ENCODE measurements at regions not wholly inside any gene's neighbourhood (a gene's known extent, or its start where the extent isn't known, plus 50 kb on each side); places are given as distances from the start of the nearest gene placed in this dataset.

DNA sequence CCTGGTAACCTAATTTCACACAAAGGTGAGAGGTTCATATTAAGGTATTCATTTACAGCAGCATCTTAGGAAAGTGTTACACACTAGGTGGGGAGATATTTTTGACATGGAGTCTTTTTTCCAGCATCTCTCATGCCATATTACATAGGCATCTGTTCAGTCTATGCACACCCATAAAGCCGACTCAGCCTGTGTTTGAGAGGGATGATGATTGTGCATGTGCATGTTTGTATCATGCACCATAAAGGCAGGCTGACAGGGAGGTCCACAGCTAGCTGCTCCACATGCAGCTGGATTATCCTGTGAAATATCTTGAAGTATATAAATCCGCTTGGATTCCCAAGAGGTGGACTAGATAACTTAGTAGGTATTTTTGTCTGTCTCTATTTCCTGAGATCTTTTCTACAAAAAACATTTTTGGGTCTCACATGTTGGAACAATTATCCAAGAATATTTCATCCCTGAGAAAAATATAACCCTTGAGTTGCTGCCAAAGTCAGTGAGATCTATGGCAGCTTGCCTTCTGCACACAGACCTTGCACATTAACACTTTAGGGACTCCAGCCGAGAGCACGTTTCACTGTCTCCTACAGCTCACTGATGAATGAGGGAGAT lies 288.4 kb upstream of the DPH6 start (continued):
- no peak for TF ChIP-seq ETS2 (tag; IDR thresholded peaks at IDR 0.05; ENCODE audit: borderline replicate concordance, poor library complexity, severe bottlenecking)

GRCh38 chr15:35834866-35835265 lies 288.9 kb upstream of the DPH6 start:
- Histone ChIP-seq H3K4me1 (replicated peaks in 1 of 2; ENCODE audit: control insufficient read depth in 2 of 2, insufficient read depth in 2 of 2, low read length in 2 of 2) (no peaks in the 10 kb centered on the region), H3K27me3 (ENCODE audit: control insufficient read depth in 2 of 2, insufficient read depth in 2 of 2, low read length in 2 of 2) (no peaks in the 10 kb centered on the region; a peak in 1 of 5 replicates), H3K27ac (ENCODE audit: extremely low read depth, low read depth, low read length) (no peak overlapping the region), H3K9ac (ENCODE audit: insufficient read depth in 1 of 2, low read depth in 2 of 2, low read length in 2 of 2) (no peak overlapping the region), H4K20me1 (replicated peaks; ENCODE audit: control insufficient read depth, insufficient read depth, low read length) (no peaks in the 10 kb centered on the region), H2AFZ (ENCODE audit: low read depth, low read length) (no peak overlapping the region), H3K36me3 (ENCODE audit: control insufficient read depth, insufficient read depth, low read length) (no peaks in the 10 kb centered on the region), H3K9me1 (ENCODE audit: control insufficient read depth, insufficient read depth, low read length) (no peaks in the 10 kb centered on the region), H3K4me2 (ENCODE audit: insufficient read depth, low read length) (no peak overlapping the region), H3K9me3 (replicated peaks; ENCODE audit: control insufficient read depth, insufficient read depth, low read depth, low read length) (no peaks in the 10 kb centered on the region), H3K4me3 (no peak overlapping the region), H3K79me2 (ENCODE audit: control insufficient read depth, insufficient read depth, low read length) (no peaks in the 10 kb centered on the region)
- intact Hi-C loops (cut with micrococcal nuclease): no loop called here
- DNase-seq (ENCODE audit: extremely low read depth in 1 of 4, low spot score in 3 of 4) (no peak), ATAC-seq (no peak), FAIRE-seq (no peak)
- 0% methylated on average over 2 of the region's 2 CpGs for WGBS (ENCODE audit: insufficient coverage, low coverage, missing lambda C conversion rate)
- CTCF ChIA-PET (ENCODE audit: low intra/inter-chr PET ratio): no interaction called here
- no TSS peak for BruUV-seq (replicated peaks)
- TF ChIP-seq, protein P1, sequence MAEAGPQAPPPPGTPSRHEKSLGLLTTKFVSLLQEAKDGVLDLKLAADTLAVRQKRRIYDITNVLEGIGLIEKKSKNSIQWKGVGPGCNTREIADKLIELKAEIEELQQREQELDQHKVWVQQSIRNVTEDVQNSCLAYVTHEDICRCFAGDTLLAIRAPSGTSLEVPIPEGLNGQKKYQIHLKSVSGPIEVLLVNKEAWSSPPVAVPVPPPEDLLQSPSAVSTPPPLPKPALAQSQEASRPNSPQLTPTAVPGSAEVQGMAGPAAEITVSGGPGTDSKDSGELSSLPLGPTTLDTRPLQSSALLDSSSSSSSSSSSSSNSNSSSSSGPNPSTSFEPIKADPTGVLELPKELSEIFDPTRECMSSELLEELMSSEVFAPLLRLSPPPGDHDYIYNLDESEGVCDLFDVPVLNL (CRISPR knock-in tag; IDR thresholded peaks at IDR 0.05; ENCODE audit: low read depth): no peak
- TF ChIP-seq CREM (IDR thresholded peaks at IDR 0.05; ENCODE audit: low read depth): no peak
- no peak for TF ChIP-seq TFAM (CRISPR knock-in tag; conservative IDR thresholded peaks at IDR 0.05)
- TF ChIP-seq, protein P2, sequence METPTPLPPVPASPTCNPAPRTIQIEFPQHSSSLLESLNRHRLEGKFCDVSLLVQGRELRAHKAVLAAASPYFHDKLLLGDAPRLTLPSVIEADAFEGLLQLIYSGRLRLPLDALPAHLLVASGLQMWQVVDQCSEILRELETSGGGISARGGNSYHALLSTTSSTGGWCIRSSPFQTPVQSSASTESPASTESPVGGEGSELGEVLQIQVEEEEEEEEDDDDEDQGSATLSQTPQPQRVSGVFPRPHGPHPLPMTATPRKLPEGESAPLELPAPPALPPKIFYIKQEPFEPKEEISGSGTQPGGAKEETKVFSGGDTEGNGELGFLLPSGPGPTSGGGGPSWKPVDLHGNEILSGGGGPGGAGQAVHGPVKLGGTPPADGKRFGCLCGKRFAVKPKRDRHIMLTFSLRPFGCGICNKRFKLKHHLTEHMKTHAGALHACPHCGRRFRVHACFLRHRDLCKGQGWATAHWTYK (CRISPR knock-in tag; IDR thresholded peaks at IDR 0.05): no peak
- TF ChIP-seq POLR2AphosphoS2 (IDR thresholded peaks at IDR 0.05; ENCODE audit: low read length): no peak
- TF ChIP-seq FOXA1 (IDR thresholded peaks at IDR 0.05; ENCODE audit: borderline replicate concordance): no peak
- no peak for TF ChIP-seq ZNF23 (CRISPR knock-in tag; IDR thresholded peaks at IDR 0.05)
- TF ChIP-seq MECOM (CRISPR knock-in tag; IDR thresholded peaks at IDR 0.05): no peak
- TF ChIP-seq, protein P3, sequence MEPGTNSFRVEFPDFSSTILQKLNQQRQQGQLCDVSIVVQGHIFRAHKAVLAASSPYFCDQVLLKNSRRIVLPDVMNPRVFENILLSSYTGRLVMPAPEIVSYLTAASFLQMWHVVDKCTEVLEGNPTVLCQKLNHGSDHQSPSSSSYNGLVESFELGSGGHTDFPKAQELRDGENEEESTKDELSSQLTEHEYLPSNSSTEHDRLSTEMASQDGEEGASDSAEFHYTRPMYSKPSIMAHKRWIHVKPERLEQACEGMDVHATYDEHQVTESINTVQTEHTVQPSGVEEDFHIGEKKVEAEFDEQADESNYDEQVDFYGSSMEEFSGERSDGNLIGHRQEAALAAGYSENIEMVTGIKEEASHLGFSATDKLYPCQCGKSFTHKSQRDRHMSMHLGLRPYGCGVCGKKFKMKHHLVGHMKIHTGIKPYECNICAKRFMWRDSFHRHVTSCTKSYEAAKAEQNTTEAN (CRISPR knock-in tag; IDR thresholded peaks at IDR 0.05): no peak
- no peak for TF ChIP-seq PRPF4 (IDR thresholded peaks at IDR 0.05; ENCODE audit: insufficient read depth, low read depth, low read length, poor library complexity, severe bottlenecking)
- in situ Hi-C loops (cut with MboI): no loop called here
- POLR2A ChIA-PET: no interaction called here
